Spleen (tissue), 11 donors: ENCODE measurements at regions not wholly inside any gene's neighbourhood (a gene's known extent, or its start where the extent isn't known, plus 50 kb on each side); places are given as distances from the start of the nearest gene placed in this dataset.

Source experiments
- DNase-seq: peaks from one replicate; pipeline ENCODE4 v3.0.0-alpha.2; 2020
- H3K27ac ChIP-seq, 8 donors: fragments of 200-600 bp; sonication (generic) in 7 of 8; 1 replicate in 4 of 8; 2 replicates in 4 of 8; pipeline versions ENCODE4 v1.5.0 to v1.8.0; 2016 to 2021; ENCODE audit warnings: inconsistent platforms in 4 of 8, mild to moderate bottlenecking in 4 of 8, moderate library complexity in 1 of 8
- H3K27me3 ChIP-seq, 7 donors: fragments of 200-600 bp; sonication (generic) in 6 of 7; replicated peaks in 1 of 7; 1 replicate in 4 of 7; 2 replicates in 3 of 7; pipeline versions ENCODE4 v1.5.0 to v1.8.0; 2016 to 2021; ENCODE audit warnings: inconsistent platforms in 3 of 7, mild to moderate bottlenecking in 1 of 7
- H3K36me3 ChIP-seq, 6 donors: fragments of 200-600 bp; sonication (generic) in 5 of 6; 1 replicate in 4 of 6; 2 replicates in 2 of 6; pipeline versions ENCODE4 v1.5.0 to v1.8.0; 2016 to 2021; ENCODE audit warnings: inconsistent platforms in 2 of 6
- H3K4me1 ChIP-seq, 6 donors: fragments of 200-600 bp; sonication (generic) in 5 of 6; 1 replicate in 3 of 6; 2 replicates in 3 of 6; pipeline versions ENCODE4 v1.5.0 to v1.8.0; 2016 to 2021; ENCODE audit warnings: inconsistent platforms in 3 of 6
- H3K4me3 ChIP-seq, 8 donors: fragments of 200-600 bp; sonication (generic) in 7 of 8; 1 replicate in 4 of 8; 2 replicates in 4 of 8; pipeline versions ENCODE4 v1.5.0 to v1.8.0; 2016 to 2021; ENCODE audit warnings: inconsistent platforms in 4 of 8, mild to moderate bottlenecking in 4 of 8, moderate library complexity in 2 of 8
- H3K9me3 ChIP-seq, 8 donors: fragments of 200-600 bp; sonication (generic) in 7 of 8; 1 replicate in 4 of 8; 2 replicates in 4 of 8; pipeline versions ENCODE4 v1.5.0 to v1.8.0; 2016 to 2021; ENCODE audit warnings: inconsistent platforms in 4 of 8
- POLR2A ChIP-seq, 3 donors: fragments of 450-650 bp; IDR thresholded peaks; one replicate each; pipeline ENCODE4 v1.5.1; 2017; ENCODE audit warnings: antibody characterized with exemption in 3 of 3, mild to moderate bottlenecking in 1 of 3
- POLR2AphosphoS5 ChIP-seq, 3 donors: sonication (generic); formaldehyde crosslinking; IDR thresholded peaks; one replicate each; pipeline ENCODE4 v1.5.1; 2017; ENCODE audit warnings: antibody characterized with exemption in 3 of 3
- WGBS, 5 donors: extraction: QIAGEN DNeasy Blood & Tissue Kit in 3 of 5; methylation state at CpG; one replicate each; pipeline versions ENCODE4 v1.1.5 to v1.1.7; 2013 to 2018; 5-methylcytosine and 5-hydroxymethylcytosine counted together
- intact Hi-C: fragments of 100-400 bp; cut with DNase I; formaldehyde crosslinking; loops from one replicate; pipeline ENCODE4 v1.15.0; 2023; ENCODE audit warnings: low total_unique reads
- TF ChIP-seq, protein P1 (sequence below), 11 experiments: fragments of 200-600 bp in 7 of 11; fragments of 450-650 bp in 4 of 11; sonication (generic) in 4 of 11; IDR thresholded peaks in 8 of 11; conservative IDR thresholded peaks in 3 of 11; 1 replicate in 7 of 11; 2 replicates in 4 of 11; pipeline versions ENCODE4 v1.4.0 to v1.8.0; 2016 to 2021; ENCODE audit warnings: antibody characterized with exemption in 11 of 11, inconsistent platforms in 4 of 11, mild to moderate bottlenecking in 1 of 11
- donor health status: healthy with polysubstance abuse.
- donor health status: DM: no; HTN: no; CAD: no; lungs with moderate emphysema.
- donor health status: DM: no; HTN: no; CAD: no.
- donor health status: Bipolar disorder and iron deficiency.
- donor health status: healthy.
- donor health status: DM: no; HTN: no; CAD: no.
- donor health status: DM: yes; HTN: yes; CAD: no.

- TF ChIP-seq POLR2AphosphoS5 (IDR thresholded peaks at IDR 0.05) (no peak), POLR2A (IDR thresholded peaks at IDR 0.05) (no peak)
- TF ChIP-seq, protein P1, sequence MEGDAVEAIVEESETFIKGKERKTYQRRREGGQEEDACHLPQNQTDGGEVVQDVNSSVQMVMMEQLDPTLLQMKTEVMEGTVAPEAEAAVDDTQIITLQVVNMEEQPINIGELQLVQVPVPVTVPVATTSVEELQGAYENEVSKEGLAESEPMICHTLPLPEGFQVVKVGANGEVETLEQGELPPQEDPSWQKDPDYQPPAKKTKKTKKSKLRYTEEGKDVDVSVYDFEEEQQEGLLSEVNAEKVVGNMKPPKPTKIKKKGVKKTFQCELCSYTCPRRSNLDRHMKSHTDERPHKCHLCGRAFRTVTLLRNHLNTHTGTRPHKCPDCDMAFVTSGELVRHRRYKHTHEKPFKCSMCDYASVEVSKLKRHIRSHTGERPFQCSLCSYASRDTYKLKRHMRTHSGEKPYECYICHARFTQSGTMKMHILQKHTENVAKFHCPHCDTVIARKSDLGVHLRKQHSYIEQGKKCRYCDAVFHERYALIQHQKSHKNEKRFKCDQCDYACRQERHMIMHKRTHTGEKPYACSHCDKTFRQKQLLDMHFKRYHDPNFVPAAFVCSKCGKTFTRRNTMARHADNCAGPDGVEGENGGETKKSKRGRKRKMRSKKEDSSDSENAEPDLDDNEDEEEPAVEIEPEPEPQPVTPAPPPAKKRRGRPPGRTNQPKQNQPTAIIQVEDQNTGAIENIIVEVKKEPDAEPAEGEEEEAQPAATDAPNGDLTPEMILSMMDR (IDR thresholded peaks at IDR 0.05 in 8 of 11, conservative IDR thresholded peaks at IDR 0.05 in 3 of 11): no peak
- 57 to 83% (median 69%) methylated on average over 2 of the region's 2 CpGs for WGBS, 5 donors
- Histone ChIP-seq H3K27me3 (no peaks in the 10 kb centered on the region), H3K4me3 (no peak overlapping the region), H3K9me3 (peaks cover 0 to 5% (median 0%) of the 10 kb centered on the region in 8 donors), H3K36me3 (no peaks in the 10 kb centered on the region), H3K27ac (no peak overlapping the region), H3K4me1 (no peaks in the 10 kb centered on the region)
- DNase-seq: no peak
- intact Hi-C loops: no loop called here
Observed at GRCh38 chr2:67574230-67574629, 177.1 kb downstream of the ETAA1 start.

DNA sequence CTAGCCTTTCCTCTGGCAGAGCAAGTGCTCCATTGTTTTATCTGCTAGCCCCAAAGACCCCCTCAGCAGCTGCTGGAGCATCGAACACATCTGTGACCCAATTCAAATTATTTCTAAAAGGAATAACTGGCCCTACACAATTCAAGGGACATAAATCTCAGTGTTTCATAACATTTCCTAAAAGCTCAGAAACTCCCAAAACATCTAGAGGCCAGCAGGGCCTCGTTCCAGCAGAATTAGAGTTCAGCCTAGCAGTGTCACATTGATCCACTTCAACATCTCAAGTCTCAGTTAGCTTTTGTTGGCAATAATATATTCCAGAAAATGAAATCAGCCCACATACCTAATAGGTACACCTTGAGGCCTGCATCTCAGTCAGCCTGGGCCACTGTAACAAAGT is 179.1 kb downstream of the ETAA1 start:
- intact Hi-C loops: no loop called here
- H3K4me1 ChIP-seq: no peaks in the 10 kb centered on the region
- 52 to 73% (median 61%) methylated on average over 2 of the region's 2 CpGs for WGBS, 5 donors
- no peak for DNase-seq
- H3K27me3 ChIP-seq: no peaks in the 10 kb centered on the region
- peaks cover 0 to 3% (median 0%) of the 10 kb centered on the region in 8 donors for H3K9me3 ChIP-seq
- H3K36me3 ChIP-seq: no peaks in the 10 kb centered on the region
- TF ChIP-seq POLR2A (IDR thresholded peaks at IDR 0.05): no peak
- H3K27ac ChIP-seq: no peak overlapping the region
- no peak overlapping the region for H3K4me3 ChIP-seq

- no peak overlapping the region for H3K27ac ChIP-seq
- DNase-seq: no peak
- H3K9me3 ChIP-seq: peaks cover 0 to 11% (median 5%) of the 10 kb centered on the region in 8 donors
- H3K4me3 ChIP-seq: no peak overlapping the region
- no peaks in the 10 kb centered on the region for H3K36me3 ChIP-seq
- intact Hi-C loops: no loop called here
- H3K27me3 ChIP-seq: no peaks in the 10 kb centered on the region
- WGBS, 5 donors: 74 to 86% (median 85%) methylated on average over 4 of the region's 4 CpGs
- no peaks in the 10 kb centered on the region for H3K4me1 ChIP-seq
- TF ChIP-seq POLR2AphosphoS5 (IDR thresholded peaks at IDR 0.05) (no peak), POLR2A (IDR thresholded peaks at IDR 0.05) (no peak)
- TF ChIP-seq, protein P1 (IDR thresholded peaks at IDR 0.05 in 8 of 11, conservative IDR thresholded peaks at IDR 0.05 in 3 of 11): no peak
Observed at GRCh38 chr2:67576991-67577390, 179.9 kb downstream of the ETAA1 start.

- H3K4me3 ChIP-seq: no peak overlapping the region
- peaks cover 0 to 33% (median 27%) of the 10 kb centered on the region in 8 donors for H3K9me3 ChIP-seq
- no peaks in the 10 kb centered on the region for H3K36me3 ChIP-seq
- DNase-seq: no peak
- no peak overlapping the region for H3K27ac ChIP-seq
- TF ChIP-seq POLR2A (IDR thresholded peaks at IDR 0.05) (no peak), POLR2AphosphoS5 (IDR thresholded peaks at IDR 0.05) (no peak)
- TF ChIP-seq, protein P1 (IDR thresholded peaks at IDR 0.05 in 8 of 11, conservative IDR thresholded peaks at IDR 0.05 in 3 of 11): no peak
- intact Hi-C loops: no loop called here
- no peaks in the 10 kb centered on the region for H3K4me1 ChIP-seq
- 13 to 37% (median 23%) methylated on average over 2 of the region's 2 CpGs for WGBS, 5 donors
- H3K27me3 ChIP-seq: no peaks in the 10 kb centered on the region
Observed at GRCh38 chr2:67579216-67579615, 182.1 kb downstream of the ETAA1 start.

GRCh38 chr2:67579806-67580205 is 182.7 kb downstream of the ETAA1 start:
- TF ChIP-seq, protein P1 (IDR thresholded peaks at IDR 0.05 in 8 of 11, conservative IDR thresholded peaks at IDR 0.05 in 3 of 11): no peak
- TF ChIP-seq POLR2A (IDR thresholded peaks at IDR 0.05) (no peak), POLR2AphosphoS5 (IDR thresholded peaks at IDR 0.05) (no peak)
- WGBS, 5 donors: 0 to 89% (median 61%) methylated on average over 1 of the region's 1 CpG
- DNase-seq: no peak
- intact Hi-C loops: no loop called here
- Histone ChIP-seq H3K36me3 (no peaks in the 10 kb centered on the region), H3K27me3 (no peaks in the 10 kb centered on the region), H3K27ac (no peak overlapping the region), H3K9me3 (peaks cover 0 to 39% (median 33%) of the 10 kb centered on the region in 8 donors), H3K4me1 (no peaks in the 10 kb centered on the region), H3K4me3 (no peak overlapping the region)
